ENCODE measurements at regions not wholly inside any gene's neighbourhood (a gene's known extent, or its start where the extent isn't known, plus 50 kb on each side); places are given as distances from the start of the nearest gene placed in this dataset.

- H3K36me3 ChIP-seq, result no peaks in the 10 kb centered on the region
- H3K4me1 ChIP-seq, result no peaks in the 10 kb centered on the region
- TF ChIP-seq CTCF (IDR thresholded peaks at IDR 0.05) (no peak), POLR2A (IDR thresholded peaks at IDR 0.05; ENCODE audit: low read depth) (no peak), EP300 (IDR thresholded peaks at IDR 0.05) (no peak), POLR2AphosphoS5 (IDR thresholded peaks at IDR 0.05) (no peak)
- DNase-seq (ENCODE audit: extremely low spot score), result no peak
- H3K4me3 ChIP-seq, result no peak overlapping the region
- no peaks in the 10 kb centered on the region for H3K9me3 ChIP-seq
- H3K27ac ChIP-seq (replicated peaks in 1 of 4), result no peak overlapping the region
- intact Hi-C loops (cut with DNase I), result no loop called here
- H3K27me3 ChIP-seq, result no peaks in the 10 kb centered on the region
Measured at GRCh38 chr4:82260632-82261031, 113.2 kb downstream of the HNRNPD start.

- H3K4me1 ChIP-seq, result no peaks in the 10 kb centered on the region
- no peaks in the 10 kb centered on the region for H3K9me3 ChIP-seq
- no peak for DNase-seq (ENCODE audit: extremely low spot score)
- intact Hi-C loops (cut with DNase I), result no loop called here
- no peaks in the 10 kb centered on the region for H3K36me3 ChIP-seq
- H3K27ac ChIP-seq (replicated peaks in 1 of 4), result no peak overlapping the region
- TF ChIP-seq CTCF (IDR thresholded peaks at IDR 0.05), result no peak
- TF ChIP-seq EP300 (IDR thresholded peaks at IDR 0.05), result no peak
- TF ChIP-seq POLR2A (IDR thresholded peaks at IDR 0.05; ENCODE audit: low read depth), result no peak
- TF ChIP-seq POLR2AphosphoS5 (IDR thresholded peaks at IDR 0.05), result no peak
- no peaks in the 10 kb centered on the region for H3K27me3 ChIP-seq
- H3K4me3 ChIP-seq, result no peak overlapping the region
- WGBS, result 96% methylated on average over 2 of the region's 2 CpGs
Measured at GRCh38 chr4:82256718-82257117, 117.1 kb downstream of the HNRNPD start.

GRCh38 chr4:82255657-82256056 is 118.1 kb downstream of the HNRNPD start:
- no peaks in the 10 kb centered on the region for H3K27me3 ChIP-seq
- no peak for TF ChIP-seq EP300 (IDR thresholded peaks at IDR 0.05)
- TF ChIP-seq POLR2AphosphoS5 (IDR thresholded peaks at IDR 0.05), result no peak
- no peak for TF ChIP-seq POLR2A (IDR thresholded peaks at IDR 0.05; ENCODE audit: low read depth)
- no peak for TF ChIP-seq CTCF (IDR thresholded peaks at IDR 0.05)
- DNase-seq (ENCODE audit: extremely low spot score), result no peak
- H3K36me3 ChIP-seq, result no peaks in the 10 kb centered on the region
- H3K27ac ChIP-seq (replicated peaks in 1 of 4), result no peak overlapping the region
- H3K4me3 ChIP-seq, result no peak overlapping the region
- WGBS, result 67% methylated on average over 1 of the region's 1 CpG
- H3K4me1 ChIP-seq, result no peaks in the 10 kb centered on the region
- no peaks in the 10 kb centered on the region for H3K9me3 ChIP-seq
- intact Hi-C loops (cut with DNase I), result no loop called here

DNA sequence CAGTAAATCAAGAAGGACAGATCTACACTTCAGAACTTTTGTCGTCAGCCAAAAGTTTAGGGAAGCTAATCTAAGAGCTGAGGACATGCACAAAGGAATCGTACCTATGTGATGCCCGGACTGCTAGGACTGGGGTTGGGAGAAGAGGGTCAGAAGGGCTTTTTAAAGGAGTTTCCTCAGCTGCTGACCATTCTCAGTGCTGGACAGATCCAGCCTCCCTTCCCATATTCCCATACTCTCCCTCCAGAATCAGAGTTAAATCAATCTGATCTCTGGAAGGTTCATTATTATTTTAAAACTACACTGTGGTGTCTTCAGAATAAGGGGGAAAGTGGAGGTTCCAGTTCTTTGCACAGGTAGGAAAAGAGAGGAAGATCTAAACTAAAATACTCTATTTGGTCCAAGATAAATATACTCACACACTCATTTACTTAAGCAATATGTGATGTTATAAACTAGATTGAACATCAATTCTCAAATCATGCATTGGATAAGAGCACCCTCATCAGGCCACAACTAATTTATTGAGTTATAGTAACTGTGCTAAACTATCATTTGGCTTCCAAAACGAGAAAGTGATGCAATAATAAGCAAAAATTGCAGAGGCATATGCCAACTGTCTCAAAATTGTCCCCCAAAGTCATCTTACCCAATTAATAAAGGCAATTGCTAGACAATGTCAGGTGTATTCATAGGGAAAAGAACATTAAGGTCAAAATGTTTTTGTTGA is 124.7 kb downstream of the HNRNPD start:
- WGBS, result 48% methylated on average over 4 of the region's 4 CpGs
- DNase-seq (ENCODE audit: extremely low spot score), result no peak
- Histone ChIP-seq H3K4me3 (no peak overlapping the region), H3K4me1 (no peaks in the 10 kb centered on the region), H3K36me3 (no peaks in the 10 kb centered on the region), H3K27me3 (no peaks in the 10 kb centered on the region), H3K9me3 (no peaks in the 10 kb centered on the region), H3K27ac (replicated peaks in 1 of 4) (no peak overlapping the region)
- intact Hi-C loops (cut with DNase I), result no loop called here
- TF ChIP-seq CTCF (IDR thresholded peaks at IDR 0.05) (no peak), EP300 (IDR thresholded peaks at IDR 0.05) (no peak), POLR2AphosphoS5 (IDR thresholded peaks at IDR 0.05) (no peak), POLR2A (IDR thresholded peaks at IDR 0.05; ENCODE audit: low read depth) (no peak)

DNA sequence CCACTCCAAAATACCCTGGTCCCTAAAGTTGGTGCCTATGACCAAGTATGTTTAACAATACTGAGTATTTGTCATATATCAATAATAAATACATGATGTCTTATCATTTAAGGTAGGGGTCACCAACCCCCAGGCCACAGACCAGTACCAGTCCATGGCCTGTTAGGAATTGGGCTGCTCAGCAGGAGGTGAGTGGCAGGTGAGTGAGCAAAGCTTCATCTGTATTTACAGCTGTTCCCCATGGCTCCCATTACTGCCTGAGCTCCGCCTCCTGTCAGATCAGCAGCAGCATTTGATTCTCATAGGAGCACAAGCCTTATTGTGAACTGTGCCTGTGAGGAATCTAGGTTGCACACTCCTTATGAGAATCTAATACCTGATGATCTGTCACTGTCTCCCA is 126.2 kb downstream of the HNRNPD start:
- intact Hi-C loops (cut with DNase I), result no loop called here
- DNase-seq (ENCODE audit: extremely low spot score), result no peak
- H3K4me1 ChIP-seq, result no peaks in the 10 kb centered on the region
- no peaks in the 10 kb centered on the region for H3K36me3 ChIP-seq
- TF ChIP-seq POLR2A (IDR thresholded peaks at IDR 0.05; ENCODE audit: low read depth), result no peak
- TF ChIP-seq POLR2AphosphoS5 (IDR thresholded peaks at IDR 0.05), result no peak
- no peak for TF ChIP-seq EP300 (IDR thresholded peaks at IDR 0.05)
- no peak for TF ChIP-seq CTCF (IDR thresholded peaks at IDR 0.05)
- 100% methylated on average over 1 of the region's 1 CpG for WGBS
- H3K27me3 ChIP-seq, result no peaks in the 10 kb centered on the region
- H3K27ac ChIP-seq (replicated peaks in 1 of 4), result no peak overlapping the region
- H3K9me3 ChIP-seq, result no peaks in the 10 kb centered on the region
- H3K4me3 ChIP-seq, result no peak overlapping the region
